MM.1S (cell line): ENCODE measurements at regions not wholly inside any gene's neighbourhood (a gene's known extent, or its start where the extent isn't known, plus 50 kb on each side); places are given as distances from the start of the nearest gene placed in this dataset.

Experiments
- DNase-seq: peaks from one replicate; pipeline ENCODE4 v3.0.0-alpha.2; 2015
- H2AFZ ChIP-seq: fragments of 300-600 bp; sonication (generic); 2 replicates; pipeline ENCODE4 v1.6.0; 2016; ENCODE audit warnings: antibody characterized with exemption, low read length
- H3F3A ChIP-seq: fragments of 300-600 bp; sonication (generic); 2 replicates; pipeline ENCODE4 v1.6.1; 2016; ENCODE audit warnings: mild to moderate bottlenecking, antibody characterized with exemption, low read length, moderate library complexity, mixed read lengths; ENCODE audit not compliant: insufficient read depth
- H3K27ac ChIP-seq: fragments of 300-600 bp; sonication (generic); 2 replicates; pipeline ENCODE4 v1.5.1; 2016; ENCODE audit warnings: mild to moderate bottlenecking, low read length
- H3K27me3 ChIP-seq: fragments of 300-600 bp; sonication (generic); replicated peaks from 2 replicates; pipeline ENCODE4 v1.6.0; 2016; ENCODE audit warnings: low read length; ENCODE audit not compliant: insufficient read depth
- H3K36me3 ChIP-seq: fragments of 300-600 bp; sonication (generic); replicated peaks from 2 replicates; pipeline ENCODE4 v1.6.1; 2016; ENCODE audit warnings: mild to moderate bottlenecking, low read length, mixed read lengths; ENCODE audit not compliant: insufficient read depth
- H3K4me1 ChIP-seq: fragments of 300-600 bp; sonication (generic); 2 replicates; pipeline ENCODE4 v1.6.1; 2016; ENCODE audit warnings: low read length, mixed read lengths
- H3K4me2 ChIP-seq: fragments of 300-600 bp; sonication (generic); 2 replicates; pipeline ENCODE4 v1.6.0; 2016; ENCODE audit warnings: low read depth, low read length
- H3K4me3 ChIP-seq: fragments of 300-600 bp; sonication (generic); 2 replicates; pipeline ENCODE4 v1.5.1; 2016; ENCODE audit warnings: low read length, mixed read lengths
- H3K79me2 ChIP-seq: fragments of 300-600 bp; sonication (generic); 2 replicates; pipeline ENCODE4 v1.6.1; 2016; ENCODE audit warnings: mixed run types, low read length, mixed read lengths
- H3K9ac ChIP-seq: fragments of 300-600 bp; sonication (generic); 2 replicates; pipeline ENCODE4 v1.6.1; 2016; ENCODE audit warnings: low read length, mixed read lengths
- H3K9me2 ChIP-seq: fragments of 300-600 bp; sonication (generic); replicated peaks from 2 replicates; pipeline ENCODE4 v1.6.1; 2016; ENCODE audit warnings: mild to moderate bottlenecking, low read length, mixed read lengths; ENCODE audit not compliant: insufficient read depth
- H3K9me3 ChIP-seq: fragments of 300-600 bp; sonication (generic); replicated peaks from 2 replicates; pipeline ENCODE4 v1.6.1; 2016; ENCODE audit warnings: mild to moderate bottlenecking, low read length, mixed read lengths; ENCODE audit not compliant: insufficient read depth
- H4K20me1 ChIP-seq: fragments of 300-600 bp; sonication (generic); 2 replicates; pipeline ENCODE4 v1.6.1; 2016; ENCODE audit warnings: mild to moderate bottlenecking, low read length, moderate library complexity, mixed read lengths; ENCODE audit not compliant: insufficient read depth
- CTCF ChIP-seq: fragments of 300-600 bp; sonication (generic); IDR thresholded peaks from 2 replicates; pipeline ENCODE4 v1.5.1; 2016; ENCODE audit warnings: antibody characterized with exemption, low read length, mixed read lengths
- EZH2 ChIP-seq: fragments of 300-600 bp; sonication (generic); optimal IDR thresholded peaks from 2 replicates; pipeline ENCODE3; 2017; ENCODE audit warnings: low read depth, mild to moderate bottlenecking, antibody characterized with exemption, low read length, mixed read lengths
- EZH2phosphoT487 ChIP-seq: fragments of 300-600 bp; sonication (generic); IDR thresholded peaks from 2 replicates; pipeline ENCODE4 v1.6.1; 2018; ENCODE audit warnings: antibody characterized with exemption, low read length

- DNase-seq = no peak
- Histone ChIP-seq H3K9me2 (no peaks in the 10 kb centered on the region), H3F3A (no peaks in the 10 kb centered on the region), H3K9ac (no peak overlapping the region), H3K4me2 (no peak overlapping the region), H3K9me3 (no peaks in the 10 kb centered on the region), H3K27ac (no peak overlapping the region), H3K27me3 (no peaks in the 10 kb centered on the region), H4K20me1 (no peaks in the 10 kb centered on the region), H3K4me3 (no peak overlapping the region), H3K79me2 (no peaks in the 10 kb centered on the region), H2AFZ (no peak overlapping the region), H3K36me3 (no peaks in the 10 kb centered on the region), H3K4me1 (no peaks in the 10 kb centered on the region)
- TF ChIP-seq EZH2 = no peak
- no peak for TF ChIP-seq EZH2phosphoT487
- no peak for TF ChIP-seq CTCF
Measured at GRCh38 chr17:53635444-53635843, 187.3 kb upstream of the KIF2B start.

GRCh38 chr17:53633856-53634255, 188.9 kb upstream of the KIF2B start:
- H4K20me1 ChIP-seq = no peaks in the 10 kb centered on the region
- no peaks in the 10 kb centered on the region for H3K36me3 ChIP-seq
- H3K4me2 ChIP-seq = no peak overlapping the region
- H3K9me3 ChIP-seq = no peaks in the 10 kb centered on the region
- H3K4me1 ChIP-seq = no peaks in the 10 kb centered on the region
- no peaks in the 10 kb centered on the region for H3K27me3 ChIP-seq
- H3K27ac ChIP-seq = no peak overlapping the region
- H2AFZ ChIP-seq = no peak overlapping the region
- H3K9me2 ChIP-seq = no peaks in the 10 kb centered on the region
- no peak overlapping the region for H3K4me3 ChIP-seq
- H3K79me2 ChIP-seq = no peaks in the 10 kb centered on the region
- H3F3A ChIP-seq = no peaks in the 10 kb centered on the region
- DNase-seq = no peak
- H3K9ac ChIP-seq = no peak overlapping the region
- TF ChIP-seq EZH2 (no peak), EZH2phosphoT487 (no peak), CTCF (no peak)

GRCh38 chr17:53631486-53631885, 191.2 kb upstream of the KIF2B start:
- H3K36me3 ChIP-seq = no peaks in the 10 kb centered on the region
- no peak for TF ChIP-seq EZH2phosphoT487
- no peak for TF ChIP-seq CTCF
- no peak for TF ChIP-seq EZH2
- H3K9me3 ChIP-seq = no peaks in the 10 kb centered on the region
- no peaks in the 10 kb centered on the region for H3K79me2 ChIP-seq
- no peak overlapping the region for H3K9ac ChIP-seq
- no peaks in the 10 kb centered on the region for H4K20me1 ChIP-seq
- no peak overlapping the region for H3K27ac ChIP-seq
- no peak overlapping the region for H3K4me2 ChIP-seq
- H3K9me2 ChIP-seq = no peaks in the 10 kb centered on the region
- no peaks in the 10 kb centered on the region for H3F3A ChIP-seq
- no peak overlapping the region for H2AFZ ChIP-seq
- no peaks in the 10 kb centered on the region for H3K27me3 ChIP-seq
- no peak overlapping the region for H3K4me3 ChIP-seq
- DNase-seq = no peak
- H3K4me1 ChIP-seq = no peaks in the 10 kb centered on the region
